Heart right ventricle (tissue), 16 donors: ENCODE measurements at regions not wholly inside any gene's neighbourhood (a gene's known extent, or its start where the extent isn't known, plus 50 kb on each side); places are given as distances from the start of the nearest gene placed in this dataset.

Experiments
- ATAC-seq, 8 donors: fragments of 200-7000 bp; cut with Tn5 transposase; one replicate each; pipeline ENCODE4 v1.9.1; 2020; ENCODE audit warnings: mild to moderate bottlenecking in 8 of 8, moderate library complexity in 8 of 8, moderate number of reproducible peaks in 1 of 8
- DNase-seq, 2 donors: peaks; one replicate each; pipeline ENCODE4 v3.0.0-alpha.2; 2020
- H3K27ac ChIP-seq, 10 donors: fragments of 200-600 bp; sonication (generic) in 2 of 10; one replicate each; pipeline versions ENCODE4 v1.5.0 to v1.8.0; 2020 to 2022; ENCODE audit warnings: mild to moderate bottlenecking in 3 of 10
- H3K27me3 ChIP-seq, 7 donors: fragments of 200-600 bp; one replicate each; pipeline ENCODE4 v1.8.0; 2021 to 2022; ENCODE audit warnings: mild to moderate bottlenecking in 2 of 7
- H3K36me3 ChIP-seq, 9 donors: fragments of 200-600 bp; sonication (generic) in 1 of 9; one replicate each; pipeline versions ENCODE4 v1.5.0 to v1.8.0; 2020 to 2022; ENCODE audit warnings: mild to moderate bottlenecking in 2 of 9
- H3K4me1 ChIP-seq, 9 donors: fragments of 200-600 bp; sonication (generic) in 1 of 9; one replicate each; pipeline versions ENCODE4 v1.5.0 to v1.8.0; 2020 to 2022; ENCODE audit warnings: mild to moderate bottlenecking in 4 of 9
- H3K4me3 ChIP-seq, 10 donors: fragments of 200-600 bp; sonication (generic) in 2 of 10; one replicate each; pipeline versions ENCODE4 v1.5.0 to v1.8.0; 2020 to 2022; ENCODE audit warnings: mild to moderate bottlenecking in 7 of 10, moderate library complexity in 2 of 10
- H3K9me3 ChIP-seq, 11 donors: fragments of 200-600 bp in 10 of 11; sonication (generic) in 2 of 11; one replicate each; pipeline versions ENCODE4 v1.5.0 to v1.8.0; 2013 to 2022; ENCODE audit warnings: mild to moderate bottlenecking in 2 of 11, control low read depth in 1 of 11, moderate library complexity in 1 of 11
- CTCF ChIP-seq, 9 donors: fragments of 200-600 bp; sonication (generic) in 2 of 9; IDR thresholded peaks; one replicate each; pipeline versions ENCODE4 v1.5.0 to v1.8.0; 2021 to 2022; ENCODE audit warnings: antibody characterized with exemption in 9 of 9, mild to moderate bottlenecking in 5 of 9, moderate library complexity in 1 of 9
- WGBS, 2 donors: extraction: QIAGEN DNeasy Blood & Tissue Kit; methylation state at CpG; one replicate each; pipeline ENCODE4 v1.1.7; 2013; ENCODE audit warnings: inconsistent platforms in 1 of 2; 5-methylcytosine and 5-hydroxymethylcytosine counted together
- intact Hi-C, 10 donors: fragments of 100-400 bp; cut with DNase I; formaldehyde crosslinking; loops; one replicate each; pipeline versions ENCODE4 v1.11.1 to v1.14.2; 2022
- donor health status: Arrhythmogenic right ventricular cardiomyopathy.
- donor health status: ischemic (EF 13 %, LVEDD 7.1; RV severe dilation, severe dysfunction).
- donor health status: healthy with polysubstance abuse.
- donor health status: DM: no; HTN: yes; CAD: no.
- donor health status: DM: no; HTN: no; CAD: no.
- donor health status: ischemic (EF 25% LVEDD 6.9; RV normal size, moderate dysfunction).
- donor health status: ischemic (EF 25% LVEDD 5.7; RV mildly dilated, moderate dysfunction).
- donor health status: healthy.
- donor health status: DM: yes; HTN: yes; CAD: no.
- donor health status: Ischemic cardiomyopathy.
- donor health status: ischemic (EF 35%, LVEDD 5.7; RV mildly dilated, moderate dysfunction).
- donor health status: nonischemic (EF 11% LVEDD 7.7; RV severe dilation, severe dysfunction).
- donor health status: DM: yes; HTN: yes; CAD: no.
- donor health status: PGD.
- donor health status: ischemic (EF 29% LVEDD 5.4; RV normal size, mild dysfunction).
- donor health status: nonischemic (EF 23%, LVEDD 6.1; RV moderate dilation, normal function).

- DNase-seq (no peak), ATAC-seq (no peak)
- Histone ChIP-seq H3K27ac (no peak overlapping the region), H3K9me3 (peaks cover 0 to 4% (median 0%) of the 10 kb centered on the region in 11 donors), H3K4me3 (no peak overlapping the region), H3K36me3 (no peaks in the 10 kb centered on the region), H3K4me1 (no peaks in the 10 kb centered on the region), H3K27me3 (peaks cover 0 to 30% (median 9%) of the 10 kb centered on the region in 7 donors)
- no peak for TF ChIP-seq CTCF (IDR thresholded peaks at IDR 0.05)
- intact Hi-C loops = no loop called here
- 83 to 88% methylated on average over 18 of the region's 18 CpGs for WGBS, 2 donors
These were observed 1419.0 kb downstream of the TBC1D22A start for GRCh38 chr22:48181263-48181955.

GRCh38 chr22:48180631-48181030, 1418.2 kb downstream of the TBC1D22A start:
- WGBS, 2 donors = 69 to 82% methylated on average over 4 of the region's 4 CpGs
- Histone ChIP-seq H3K27ac (no peak overlapping the region), H3K9me3 (peaks cover 0 to 4% (median 0%) of the 10 kb centered on the region in 11 donors), H3K4me1 (no peaks in the 10 kb centered on the region), H3K36me3 (no peaks in the 10 kb centered on the region), H3K4me3 (no peak overlapping the region), H3K27me3 (peaks cover 0 to 30% (median 13%) of the 10 kb centered on the region in 7 donors)
- intact Hi-C loops = no loop called here
- ATAC-seq (no peak), DNase-seq (no peak)
- TF ChIP-seq CTCF (IDR thresholded peaks at IDR 0.05) = no peak

DNA sequence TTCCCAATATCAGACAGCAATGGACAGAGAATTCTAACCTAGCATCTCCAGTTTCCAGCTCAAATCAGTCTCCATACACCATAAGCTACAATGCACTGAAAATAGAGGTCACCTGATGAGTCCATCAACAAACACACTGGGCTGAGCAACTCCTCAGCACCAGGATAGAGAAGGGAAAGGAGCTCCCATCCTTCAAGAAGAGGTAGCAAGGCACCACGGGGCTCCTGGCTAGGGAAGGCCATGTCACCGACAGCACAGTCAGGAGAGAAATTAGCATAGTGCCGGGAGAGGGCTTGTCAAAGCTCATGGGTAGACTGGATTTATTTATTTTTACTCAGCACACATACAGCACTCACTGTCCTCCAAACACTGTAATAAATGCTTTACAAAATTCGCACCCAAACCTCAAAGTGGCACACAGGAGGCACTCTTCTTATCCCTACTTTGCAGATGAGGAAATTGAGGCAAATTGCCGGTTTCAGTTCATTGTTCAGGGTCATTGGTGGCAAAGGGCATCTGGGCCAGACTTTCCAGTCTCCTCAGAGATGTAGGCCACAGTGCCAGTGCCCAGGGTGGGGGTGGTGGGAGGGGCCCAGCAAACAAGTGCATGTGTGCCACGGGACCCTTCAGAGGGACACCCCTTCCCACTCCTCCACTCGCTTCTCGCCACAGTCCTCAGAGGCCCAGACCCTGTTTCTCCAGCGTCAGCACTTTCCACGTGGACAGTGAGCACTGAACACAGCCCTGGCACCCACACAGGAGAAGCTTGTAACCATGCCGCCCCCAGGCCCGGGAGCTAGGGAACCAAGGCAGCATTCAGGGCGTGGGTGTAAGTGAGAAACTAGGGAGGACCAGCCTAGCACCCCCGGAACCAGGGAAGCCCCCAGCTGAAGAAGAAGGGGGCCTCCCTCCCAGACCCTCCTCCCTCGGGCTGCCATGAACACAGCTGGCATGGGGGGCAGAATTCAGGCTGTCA, 1417.4 kb downstream of the TBC1D22A start:
- TF ChIP-seq CTCF (IDR thresholded peaks at IDR 0.05) = no peak
- Histone ChIP-seq H3K27ac (no peak overlapping the region), H3K4me1 (no peaks in the 10 kb centered on the region), H3K27me3 (peaks cover 0 to 24% (median 14%) of the 10 kb centered on the region in 7 donors), H3K9me3 (peaks cover 0 to 2% (median 0%) of the 10 kb centered on the region in 11 donors), H3K4me3 (no peak overlapping the region), H3K36me3 (no peaks in the 10 kb centered on the region)
- intact Hi-C loops = no loop called here
- 71 to 76% methylated on average over 15 of the region's 15 CpGs for WGBS, 2 donors
- no peak for DNase-seq
- ATAC-seq = no peak

DNA sequence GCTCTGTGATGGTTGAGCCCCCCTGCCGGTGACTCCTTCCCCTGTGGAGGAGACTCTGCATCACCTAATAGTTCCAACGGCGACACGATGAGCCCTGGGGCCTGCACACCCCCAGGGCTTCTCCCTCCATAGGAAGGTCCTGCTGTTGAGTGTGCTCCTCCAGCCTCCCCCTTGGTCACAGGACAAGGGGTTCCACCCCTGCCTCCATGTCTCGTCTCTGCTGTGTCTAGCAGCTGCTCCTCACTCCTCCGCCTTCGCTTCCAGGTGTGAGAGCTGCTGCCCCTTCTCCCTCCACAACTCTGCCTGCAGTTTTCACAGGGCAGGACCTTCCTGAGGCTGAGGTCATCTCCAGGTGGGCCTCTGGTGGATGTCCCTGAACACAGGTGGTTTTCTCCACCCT, 1416.1 kb downstream of the TBC1D22A start:
- Histone ChIP-seq H3K4me3 (no peak overlapping the region), H3K27ac (no peak overlapping the region), H3K9me3 (no peaks in the 10 kb centered on the region), H3K36me3 (no peaks in the 10 kb centered on the region), H3K4me1 (no peaks in the 10 kb centered on the region), H3K27me3 (peaks cover 0 to 32% (median 17%) of the 10 kb centered on the region in 7 donors)
- 86 to 90% methylated on average over 7 of the region's 7 CpGs for WGBS, 2 donors
- ATAC-seq = no peak
- TF ChIP-seq CTCF (IDR thresholded peaks at IDR 0.05) = no peak
- no peak for DNase-seq
- intact Hi-C loops = no loop called here
